ENCODE measurements at regions not wholly inside any gene's neighbourhood (a gene's known extent, or its start where the extent isn't known, plus 50 kb on each side); places are given as distances from the start of the nearest gene placed in this dataset.

GRCh38 chr3:61358364-61358763, 107.1 kb upstream of the FHIT start (continued):
- TF ChIP-seq, protein P1, sequence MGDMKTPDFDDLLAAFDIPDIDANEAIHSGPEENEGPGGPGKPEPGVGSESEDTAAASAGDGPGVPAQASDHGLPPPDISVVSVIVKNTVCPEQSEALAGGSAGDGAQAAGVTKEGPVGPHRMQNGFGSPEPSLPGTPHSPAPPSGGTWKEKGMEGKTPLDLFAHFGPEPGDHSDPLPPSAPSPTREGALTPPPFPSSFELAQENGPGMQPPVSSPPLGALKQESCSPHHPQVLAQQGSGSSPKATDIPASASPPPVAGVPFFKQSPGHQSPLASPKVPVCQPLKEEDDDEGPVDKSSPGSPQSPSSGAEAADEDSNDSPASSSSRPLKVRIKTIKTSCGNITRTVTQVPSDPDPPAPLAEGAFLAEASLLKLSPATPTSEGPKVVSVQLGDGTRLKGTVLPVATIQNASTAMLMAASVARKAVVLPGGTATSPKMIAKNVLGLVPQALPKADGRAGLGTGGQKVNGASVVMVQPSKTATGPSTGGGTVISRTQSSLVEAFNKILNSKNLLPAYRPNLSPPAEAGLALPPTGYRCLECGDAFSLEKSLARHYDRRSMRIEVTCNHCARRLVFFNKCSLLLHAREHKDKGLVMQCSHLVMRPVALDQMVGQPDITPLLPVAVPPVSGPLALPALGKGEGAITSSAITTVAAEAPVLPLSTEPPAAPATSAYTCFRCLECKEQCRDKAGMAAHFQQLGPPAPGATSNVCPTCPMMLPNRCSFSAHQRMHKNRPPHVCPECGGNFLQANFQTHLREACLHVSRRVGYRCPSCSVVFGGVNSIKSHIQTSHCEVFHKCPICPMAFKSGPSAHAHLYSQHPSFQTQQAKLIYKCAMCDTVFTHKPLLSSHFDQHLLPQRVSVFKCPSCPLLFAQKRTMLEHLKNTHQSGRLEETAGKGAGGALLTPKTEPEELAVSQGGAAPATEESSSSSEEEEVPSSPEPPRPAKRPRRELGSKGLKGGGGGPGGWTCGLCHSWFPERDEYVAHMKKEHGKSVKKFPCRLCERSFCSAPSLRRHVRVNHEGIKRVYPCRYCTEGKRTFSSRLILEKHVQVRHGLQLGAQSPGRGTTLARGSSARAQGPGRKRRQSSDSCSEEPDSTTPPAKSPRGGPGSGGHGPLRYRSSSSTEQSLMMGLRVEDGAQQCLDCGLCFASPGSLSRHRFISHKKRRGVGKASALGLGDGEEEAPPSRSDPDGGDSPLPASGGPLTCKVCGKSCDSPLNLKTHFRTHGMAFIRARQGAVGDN (IDR thresholded peaks at IDR 0.05), result no peak
- TF ChIP-seq, protein P2, sequence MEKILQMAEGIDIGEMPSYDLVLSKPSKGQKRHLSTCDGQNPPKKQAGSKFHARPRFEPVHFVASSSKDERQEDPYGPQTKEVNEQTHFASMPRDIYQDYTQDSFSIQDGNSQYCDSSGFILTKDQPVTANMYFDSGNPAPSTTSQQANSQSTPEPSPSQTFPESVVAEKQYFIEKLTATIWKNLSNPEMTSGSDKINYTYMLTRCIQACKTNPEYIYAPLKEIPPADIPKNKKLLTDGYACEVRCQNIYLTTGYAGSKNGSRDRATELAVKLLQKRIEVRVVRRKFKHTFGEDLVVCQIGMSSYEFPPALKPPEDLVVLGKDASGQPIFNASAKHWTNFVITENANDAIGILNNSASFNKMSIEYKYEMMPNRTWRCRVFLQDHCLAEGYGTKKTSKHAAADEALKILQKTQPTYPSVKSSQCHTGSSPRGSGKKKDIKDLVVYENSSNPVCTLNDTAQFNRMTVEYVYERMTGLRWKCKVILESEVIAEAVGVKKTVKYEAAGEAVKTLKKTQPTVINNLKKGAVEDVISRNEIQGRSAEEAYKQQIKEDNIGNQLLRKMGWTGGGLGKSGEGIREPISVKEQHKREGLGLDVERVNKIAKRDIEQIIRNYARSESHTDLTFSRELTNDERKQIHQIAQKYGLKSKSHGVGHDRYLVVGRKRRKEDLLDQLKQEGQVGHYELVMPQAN (conservative IDR thresholded peaks at IDR 0.05), result no peak
- no peak for TF ChIP-seq IRF5 (IDR thresholded peaks at IDR 0.05; ENCODE audit: borderline replicate concordance)
- TF ChIP-seq, protein P3, sequence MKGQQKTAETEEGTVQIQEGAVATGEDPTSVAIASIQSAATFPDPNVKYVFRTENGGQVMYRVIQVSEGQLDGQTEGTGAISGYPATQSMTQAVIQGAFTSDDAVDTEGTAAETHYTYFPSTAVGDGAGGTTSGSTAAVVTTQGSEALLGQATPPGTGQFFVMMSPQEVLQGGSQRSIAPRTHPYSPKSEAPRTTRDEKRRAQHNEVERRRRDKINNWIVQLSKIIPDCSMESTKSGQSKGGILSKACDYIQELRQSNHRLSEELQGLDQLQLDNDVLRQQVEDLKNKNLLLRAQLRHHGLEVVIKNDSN (IDR thresholded peaks at IDR 0.05; ENCODE audit: borderline replicate concordance, extremely low read length, insufficient read depth, low read depth, low read length), result no peak
- TF ChIP-seq CREB1 (IDR thresholded peaks at IDR 0.05; ENCODE audit: low read depth), result peak; percentile 70; the same call in 1 of the 2 replicates
- no peak for TF ChIP-seq NR2C2 (IDR thresholded peaks at IDR 0.05; ENCODE audit: borderline replicate concordance, control insufficient read depth, insufficient read length, low read depth)
- no peak for TF ChIP-seq HDAC6 (IDR thresholded peaks at IDR 0.05; ENCODE audit: unreplicated experiment)
- TF ChIP-seq, protein P4, sequence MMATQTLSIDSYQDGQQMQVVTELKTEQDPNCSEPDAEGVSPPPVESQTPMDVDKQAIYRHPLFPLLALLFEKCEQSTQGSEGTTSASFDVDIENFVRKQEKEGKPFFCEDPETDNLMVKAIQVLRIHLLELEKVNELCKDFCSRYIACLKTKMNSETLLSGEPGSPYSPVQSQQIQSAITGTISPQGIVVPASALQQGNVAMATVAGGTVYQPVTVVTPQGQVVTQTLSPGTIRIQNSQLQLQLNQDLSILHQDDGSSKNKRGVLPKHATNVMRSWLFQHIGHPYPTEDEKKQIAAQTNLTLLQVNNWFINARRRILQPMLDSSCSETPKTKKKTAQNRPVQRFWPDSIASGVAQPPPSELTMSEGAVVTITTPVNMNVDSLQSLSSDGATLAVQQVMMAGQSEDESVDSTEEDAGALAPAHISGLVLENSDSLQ (IDR thresholded peaks at IDR 0.05), result peak; percentile 68
- 0 out of 2 replicates have a peak, but pooled peaks have one; percentile 35 for TF ChIP-seq PML (IDR thresholded peaks at IDR 0.05; ENCODE audit: low read length)
- peak; percentile 87 for TF ChIP-seq ATF2 (IDR thresholded peaks at IDR 0.05; ENCODE audit: low read length)
- TF ChIP-seq, protein P5, sequence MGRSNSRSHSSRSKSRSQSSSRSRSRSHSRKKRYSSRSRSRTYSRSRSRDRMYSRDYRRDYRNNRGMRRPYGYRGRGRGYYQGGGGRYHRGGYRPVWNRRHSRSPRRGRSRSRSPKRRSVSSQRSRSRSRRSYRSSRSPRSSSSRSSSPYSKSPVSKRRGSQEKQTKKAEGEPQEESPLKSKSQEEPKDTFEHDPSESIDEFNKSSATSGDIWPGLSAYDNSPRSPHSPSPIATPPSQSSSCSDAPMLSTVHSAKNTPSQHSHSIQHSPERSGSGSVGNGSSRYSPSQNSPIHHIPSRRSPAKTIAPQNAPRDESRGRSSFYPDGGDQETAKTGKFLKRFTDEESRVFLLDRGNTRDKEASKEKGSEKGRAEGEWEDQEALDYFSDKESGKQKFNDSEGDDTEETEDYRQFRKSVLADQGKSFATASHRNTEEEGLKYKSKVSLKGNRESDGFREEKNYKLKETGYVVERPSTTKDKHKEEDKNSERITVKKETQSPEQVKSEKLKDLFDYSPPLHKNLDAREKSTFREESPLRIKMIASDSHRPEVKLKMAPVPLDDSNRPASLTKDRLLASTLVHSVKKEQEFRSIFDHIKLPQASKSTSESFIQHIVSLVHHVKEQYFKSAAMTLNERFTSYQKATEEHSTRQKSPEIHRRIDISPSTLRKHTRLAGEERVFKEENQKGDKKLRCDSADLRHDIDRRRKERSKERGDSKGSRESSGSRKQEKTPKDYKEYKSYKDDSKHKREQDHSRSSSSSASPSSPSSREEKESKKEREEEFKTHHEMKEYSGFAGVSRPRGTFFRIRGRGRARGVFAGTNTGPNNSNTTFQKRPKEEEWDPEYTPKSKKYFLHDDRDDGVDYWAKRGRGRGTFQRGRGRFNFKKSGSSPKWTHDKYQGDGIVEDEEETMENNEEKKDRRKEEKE (IDR thresholded peaks at IDR 0.05), result no peak
- peak; percentile 30 for TF ChIP-seq MEF2B (IDR thresholded peaks at IDR 0.05; ENCODE audit: partially characterized antibody, poor library complexity, severe bottlenecking)
